ENCODE measurements at regions not wholly inside any gene's neighbourhood (a gene's known extent, or its start where the extent isn't known, plus 50 kb on each side); places are given as distances from the start of the nearest gene placed in this dataset.
"Not testable (repeated sequence)": the region's sequence is repeated elsewhere in the genome, so short reads cannot be mapped to it uniquely, and the experiment has no call there.

- intact Hi-C loops (cut with micrococcal nuclease): no loop called here
- Histone ChIP-seq H2BK120ac (ENCODE audit: low read depth, low read length) (no peak overlapping the region), H3K4me3 (ENCODE audit: insufficient read depth, low read depth, low read length) (no peak overlapping the region), H3K4me2 (ENCODE audit: low read depth, low read length) (no peak overlapping the region), H3K9me3 (ENCODE audit: control insufficient read depth, insufficient read depth, low read length) (no peaks in the 10 kb centered on the region), H2AK9ac (replicated peaks; ENCODE audit: low read depth, low read length, poor library complexity) (no peak overlapping the region), H3K9ac (ENCODE audit: low read depth, low read length) (no peak overlapping the region), H3K56ac (ENCODE audit: extremely low read depth, insufficient read depth, low read length) (no peak overlapping the region), H3K27me3 (ENCODE audit: control insufficient read depth, insufficient read depth, low read length) (no peaks in the 10 kb centered on the region), H3K79me1 (ENCODE audit: low read depth in 1 of 2, low read length in 2 of 2) (no peaks in the 10 kb centered on the region), H3K23ac (ENCODE audit: low read depth, low read length) (no peak overlapping the region), H3K9me1 (ENCODE audit: insufficient read depth, low read length) (no peaks in the 10 kb centered on the region), H3K36me3 (ENCODE audit: control insufficient read depth, insufficient read depth, low read length) (no peaks in the 10 kb centered on the region), H2BK15ac (ENCODE audit: low read depth, low read length) (no peak overlapping the region), H4K8ac (ENCODE audit: low read depth in 2 of 2, low read length in 2 of 2) (no peak overlapping the region), H3K27ac (ENCODE audit: insufficient read depth, low read length) (no peak overlapping the region), H2BK20ac (ENCODE audit: low read depth, low read length) (no peak overlapping the region), H4K5ac (ENCODE audit: low read depth, low read length) (no peak overlapping the region), H3K18ac (ENCODE audit: low read depth, low read length) (no peak overlapping the region), H4K91ac (ENCODE audit: insufficient read depth, low read depth, low read length) (no peak overlapping the region), H3K4me1 (ENCODE audit: control insufficient read depth, insufficient read depth, low read length) (no peaks in the 10 kb centered on the region), H2AK5ac (ENCODE audit: low read depth, low read length) (no peak overlapping the region), H2AFZ (replicated peaks; ENCODE audit: low read length, poor library complexity) (no peak overlapping the region), H3K14ac (replicated peaks; ENCODE audit: low read depth, low read length) (no peak overlapping the region), H2BK5ac (ENCODE audit: low read depth, low read length, poor library complexity, severe bottlenecking) (no peak overlapping the region), H3K4ac (ENCODE audit: low read depth, low read length) (no peak overlapping the region), H4K20me1 (ENCODE audit: insufficient read depth, low read length) (no peaks in the 10 kb centered on the region)
- no peak for TF ChIP-seq MXI1 (IDR thresholded peaks at IDR 0.05; ENCODE audit: borderline replicate concordance, low read depth, low read length)
- no peak for TF ChIP-seq CTCF (conservative IDR thresholded peaks at IDR 0.05; ENCODE audit: low read depth, low read length)
- no peak for TF ChIP-seq CHD1 (IDR thresholded peaks at IDR 0.05; ENCODE audit: low read depth, low read length)
- no peak for TF ChIP-seq ELK1 (IDR thresholded peaks at IDR 0.05; ENCODE audit: borderline replicate concordance, low read depth, low read length)
- no peak for TF ChIP-seq MAFK (IDR thresholded peaks at IDR 0.05; ENCODE audit: low read depth, low read length)
- TF ChIP-seq BHLHE40 (IDR thresholded peaks at IDR 0.05; ENCODE audit: low read depth, low read length): no peak
- no peak for TF ChIP-seq MAZ (IDR thresholded peaks at IDR 0.05; ENCODE audit: borderline replicate concordance, low read depth, low read length)
- POLR2A ChIA-PET (ENCODE audit: unreplicated experiment): no interaction called here
- in situ Hi-C loops (cut with MboI; ENCODE audit: low sequenced_read_pairs): no loop called here
- no peak for ATAC-seq (ENCODE audit: low read depth)
- 49% methylated on average over 3 of the region's 8 CpGs; no CpG with 5 or more reads in 1 of the 2 experiments for WGBS, 2 experiments (ENCODE audit: extremely low coverage in 2 of 2, insufficient read length in 1 of 2)
- DNase-seq: no peak
- no TSS peak for BruUV-seq (replicated peaks)
- CTCF ChIA-PET: no interaction called here
- dilution Hi-C loops (cut with HindIII; ENCODE audit: low sequenced_read_pairs, unreplicated experiment): no loop called here
Measured at GRCh38 chr9:30065888-30066287, 2318.6 kb upstream of the ACO1 start.

GRCh38 chr9:30069236-30069635 is 2315.2 kb upstream of the ACO1 start:
- H3K4ac ChIP-seq (ENCODE audit: low read depth, low read length); CTCF ChIA-PET; H3K27ac ChIP-seq (ENCODE audit: insufficient read depth, low read length); dilution Hi-C loops (cut with HindIII; ENCODE audit: low sequenced_read_pairs, unreplicated experiment); ATAC-seq (ENCODE audit: low read depth); H3K27me3 ChIP-seq (ENCODE audit: control insufficient read depth, insufficient read depth, low read length); H4K5ac ChIP-seq (ENCODE audit: low read depth, low read length); POLR2A ChIA-PET (ENCODE audit: unreplicated experiment); H3K9me3 ChIP-seq (ENCODE audit: control insufficient read depth, insufficient read depth, low read length); H3K4me1 ChIP-seq (ENCODE audit: control insufficient read depth, insufficient read depth, low read length); H2BK5ac ChIP-seq (ENCODE audit: low read depth, low read length, poor library complexity, severe bottlenecking); H2AFZ ChIP-seq (replicated peaks; ENCODE audit: low read length, poor library complexity); intact Hi-C loops (cut with micrococcal nuclease); H2BK20ac ChIP-seq (ENCODE audit: low read depth, low read length); H4K8ac ChIP-seq (ENCODE audit: low read depth in 2 of 2, low read length in 2 of 2); H3K9me1 ChIP-seq (ENCODE audit: insufficient read depth, low read length); H2AK5ac ChIP-seq (ENCODE audit: low read depth, low read length); H2AK9ac ChIP-seq (replicated peaks; ENCODE audit: low read depth, low read length, poor library complexity); H3K56ac ChIP-seq (ENCODE audit: extremely low read depth, insufficient read depth, low read length); DNase-seq; H3K79me1 ChIP-seq (ENCODE audit: low read depth in 1 of 2, low read length in 2 of 2); H3K14ac ChIP-seq (replicated peaks; ENCODE audit: low read depth, low read length); in situ Hi-C loops (cut with MboI; ENCODE audit: low sequenced_read_pairs); H3K18ac ChIP-seq (ENCODE audit: low read depth, low read length); H3K4me2 ChIP-seq (ENCODE audit: low read depth, low read length); H3K4me3 ChIP-seq (ENCODE audit: insufficient read depth, low read depth, low read length); BruUV-seq (replicated peaks); H4K20me1 ChIP-seq (ENCODE audit: insufficient read depth, low read length); H2BK120ac ChIP-seq (ENCODE audit: low read depth, low read length); H3K23ac ChIP-seq (ENCODE audit: low read depth, low read length); H3K9ac ChIP-seq (ENCODE audit: low read depth, low read length); H2BK15ac ChIP-seq (ENCODE audit: low read depth, low read length); H3K36me3 ChIP-seq (ENCODE audit: control insufficient read depth, insufficient read depth, low read length); H4K91ac ChIP-seq (ENCODE audit: insufficient read depth, low read depth, low read length): not testable (repeated sequence)
- WGBS, 2 experiments (ENCODE audit: extremely low coverage in 2 of 2, insufficient read length in 1 of 2): no CpG with 5 or more reads among the region's 3 CpGs
